ENCODE measurements at regions not wholly inside any gene's neighbourhood (a gene's known extent, or its start where the extent isn't known, plus 50 kb on each side); places are given as distances from the start of the nearest gene placed in this dataset.

DNA sequence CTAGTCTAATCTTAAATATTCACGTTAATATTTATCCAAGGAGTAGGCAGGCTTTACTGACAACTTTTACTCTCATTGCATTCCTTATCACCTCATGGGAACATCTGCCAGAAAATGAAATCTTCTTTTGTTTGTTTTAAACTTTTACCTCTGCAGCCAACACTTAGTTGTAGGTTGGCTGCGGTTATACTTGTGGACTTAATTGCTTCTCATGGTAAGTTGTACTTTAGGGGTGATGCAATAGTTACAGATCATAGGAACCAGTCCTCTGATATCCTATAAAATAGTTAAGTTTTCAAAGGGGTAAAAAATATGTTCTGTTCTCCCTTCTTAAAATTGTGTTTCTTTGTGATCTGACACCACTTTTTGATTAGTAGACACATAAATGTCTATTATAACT is 321.9 kb downstream of the ZPLD1 start:
- Histone ChIP-seq H3K79me2 (no peaks in the 10 kb centered on the region), H3K4me2 (no peak overlapping the region), H3K36me3 (replicated peaks; ENCODE audit: insufficient read depth, low read depth) (no peaks in the 10 kb centered on the region), H3K4me3 (no peak overlapping the region), H3K9me2 (replicated peaks; ENCODE audit: insufficient read depth) (no peaks in the 10 kb centered on the region), H3K27me3 (no peaks in the 10 kb centered on the region), H3K4me1 (ENCODE audit: insufficient read depth) (peaks cover 3% of the 10 kb centered on the region), H4K20me1 (ENCODE audit: insufficient read depth, poor library complexity, severe bottlenecking) (no peaks in the 10 kb centered on the region), H2AFZ (no peak overlapping the region), H3K27ac (no peak overlapping the region), H3K9me3 (ENCODE audit: low read depth) (no peaks in the 10 kb centered on the region)
- TF ChIP-seq EZH2 (IDR thresholded peaks at IDR 0.05; ENCODE audit: borderline replicate concordance) (no peak), EZH2phosphoT487 (IDR thresholded peaks at IDR 0.05; ENCODE audit: low read depth, severe bottlenecking, unreplicated experiment) (no peak)
- TF ChIP-seq, protein P1, sequence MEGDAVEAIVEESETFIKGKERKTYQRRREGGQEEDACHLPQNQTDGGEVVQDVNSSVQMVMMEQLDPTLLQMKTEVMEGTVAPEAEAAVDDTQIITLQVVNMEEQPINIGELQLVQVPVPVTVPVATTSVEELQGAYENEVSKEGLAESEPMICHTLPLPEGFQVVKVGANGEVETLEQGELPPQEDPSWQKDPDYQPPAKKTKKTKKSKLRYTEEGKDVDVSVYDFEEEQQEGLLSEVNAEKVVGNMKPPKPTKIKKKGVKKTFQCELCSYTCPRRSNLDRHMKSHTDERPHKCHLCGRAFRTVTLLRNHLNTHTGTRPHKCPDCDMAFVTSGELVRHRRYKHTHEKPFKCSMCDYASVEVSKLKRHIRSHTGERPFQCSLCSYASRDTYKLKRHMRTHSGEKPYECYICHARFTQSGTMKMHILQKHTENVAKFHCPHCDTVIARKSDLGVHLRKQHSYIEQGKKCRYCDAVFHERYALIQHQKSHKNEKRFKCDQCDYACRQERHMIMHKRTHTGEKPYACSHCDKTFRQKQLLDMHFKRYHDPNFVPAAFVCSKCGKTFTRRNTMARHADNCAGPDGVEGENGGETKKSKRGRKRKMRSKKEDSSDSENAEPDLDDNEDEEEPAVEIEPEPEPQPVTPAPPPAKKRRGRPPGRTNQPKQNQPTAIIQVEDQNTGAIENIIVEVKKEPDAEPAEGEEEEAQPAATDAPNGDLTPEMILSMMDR (IDR thresholded peaks at IDR 0.05; ENCODE audit: poor library complexity), result no peak
- 49% methylated on average over 2 of the region's 2 CpGs for WGBS (ENCODE audit: low lambda C conversion rate, missing lambda C conversion rate)
- no peak for DNase-seq (ENCODE audit: low spot score)

DNA sequence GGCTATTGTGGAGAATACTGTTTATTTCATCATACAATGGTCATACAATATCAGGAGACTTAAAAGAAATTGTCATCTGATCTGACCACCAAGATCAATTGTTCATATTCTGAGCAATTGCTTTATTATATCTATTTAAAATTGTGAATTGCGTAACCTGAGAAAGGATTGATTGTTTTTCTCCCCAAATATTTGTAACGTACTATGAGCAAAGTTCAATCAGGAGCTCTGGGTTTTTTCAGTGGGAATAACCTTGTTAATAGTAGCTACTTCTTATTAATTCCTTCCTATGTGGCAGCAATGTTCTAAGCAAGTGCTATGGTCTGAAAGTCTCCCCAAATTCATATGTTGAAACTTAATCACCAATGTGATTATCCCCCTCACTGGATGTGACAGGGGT is 323.1 kb downstream of the ZPLD1 start:
- Histone ChIP-seq H3K9me3 (ENCODE audit: low read depth) (no peaks in the 10 kb centered on the region), H2AFZ (no peak overlapping the region)

GRCh38 chr3:102761766-102762165 is 327.0 kb downstream of the ZPLD1 start:
- 83% methylated on average over 2 of the region's 2 CpGs for WGBS (ENCODE audit: low lambda C conversion rate, missing lambda C conversion rate)

More for the DNA sequence above, 323.1 kb downstream of the ZPLD1 start:
- H3K9me2 ChIP-seq (replicated peaks; ENCODE audit: insufficient read depth), result no peaks in the 10 kb centered on the region
- H3K4me2 ChIP-seq, result no peak overlapping the region
- H3K36me3 ChIP-seq (replicated peaks; ENCODE audit: insufficient read depth, low read depth), result no peaks in the 10 kb centered on the region
- H3K27ac ChIP-seq, result no peak overlapping the region
- H3K4me3 ChIP-seq, result no peak overlapping the region
- peaks cover 3% of the 10 kb centered on the region for H3K4me1 ChIP-seq (ENCODE audit: insufficient read depth)
- TF ChIP-seq EZH2phosphoT487 (IDR thresholded peaks at IDR 0.05; ENCODE audit: low read depth, severe bottlenecking, unreplicated experiment) (no peak), EZH2 (IDR thresholded peaks at IDR 0.05; ENCODE audit: borderline replicate concordance) (no peak)
- TF ChIP-seq, protein P1 (IDR thresholded peaks at IDR 0.05; ENCODE audit: poor library complexity), result no peak
- H3K79me2 ChIP-seq, result no peaks in the 10 kb centered on the region
- no peaks in the 10 kb centered on the region for H4K20me1 ChIP-seq (ENCODE audit: insufficient read depth, poor library complexity, severe bottlenecking)
- 86% methylated on average over 2 of the region's 2 CpGs for WGBS (ENCODE audit: low lambda C conversion rate, missing lambda C conversion rate)
- no peak for DNase-seq (ENCODE audit: low spot score)
- H3K27me3 ChIP-seq, result no peaks in the 10 kb centered on the region

More at GRCh38 chr3:102761766-102762165, 327.0 kb downstream of the ZPLD1 start:
- Histone ChIP-seq H4K20me1 (ENCODE audit: insufficient read depth, poor library complexity, severe bottlenecking) (no peaks in the 10 kb centered on the region), H3K79me2 (no peaks in the 10 kb centered on the region), H3K9me2 (replicated peaks; ENCODE audit: insufficient read depth) (no peaks in the 10 kb centered on the region), H3K4me1 (ENCODE audit: insufficient read depth) (no peaks in the 10 kb centered on the region), H2AFZ (no peak overlapping the region), H3K4me2 (no peak overlapping the region), H3K4me3 (no peak overlapping the region), H3K36me3 (replicated peaks; ENCODE audit: insufficient read depth, low read depth) (no peaks in the 10 kb centered on the region), H3K27ac (no peak overlapping the region), H3K27me3 (no peaks in the 10 kb centered on the region), H3K9me3 (ENCODE audit: low read depth) (no peaks in the 10 kb centered on the region)
- no peak for DNase-seq (ENCODE audit: low spot score)
- TF ChIP-seq EZH2phosphoT487 (IDR thresholded peaks at IDR 0.05; ENCODE audit: low read depth, severe bottlenecking, unreplicated experiment), result no peak
- no peak for TF ChIP-seq EZH2 (IDR thresholded peaks at IDR 0.05; ENCODE audit: borderline replicate concordance)
- TF ChIP-seq, protein P1 (IDR thresholded peaks at IDR 0.05; ENCODE audit: poor library complexity), result no peak
